GM20000 (cell line): ENCODE measurements at regions not wholly inside any gene's neighbourhood (a gene's known extent, or its start where the extent isn't known, plus 50 kb on each side); places are given as distances from the start of the nearest gene placed in this dataset.

Source experiments
- DNase-seq: peaks from one replicate; pipeline ENCODE4 v3.0.0; 2012; ENCODE audit warnings: low spot score
- CTCF ChIP-seq: IDR thresholded peaks from 2 replicates; pipeline ENCODE4 v1.5.1; 2012; ENCODE audit warnings: mild to moderate bottlenecking, control low read depth; ENCODE audit errors: extremely low read depth, missing control alignments

- no peak for DNase-seq
- no peak for TF ChIP-seq CTCF
Observed at GRCh38 chr2:198499539-198499938, 695.1 kb downstream of the PLCL1 start.

GRCh38 chr2:198498516-198498915 lies 694.1 kb downstream of the PLCL1 start:
- no peak for TF ChIP-seq CTCF
- DNase-seq, result no peak

- no peak for DNase-seq
- TF ChIP-seq CTCF, result no peak
Observed at GRCh38 chr2:198498048-198498447, 693.7 kb downstream of the PLCL1 start.

- no peak for DNase-seq
- TF ChIP-seq CTCF, result no peak
Observed at GRCh38 chr2:198494931-198495330, 690.5 kb downstream of the PLCL1 start.

- TF ChIP-seq CTCF, result no peak
- DNase-seq, result no peak
Observed at GRCh38 chr2:198490748-198491147, 686.4 kb downstream of the PLCL1 start.

GRCh38 chr2:198488964-198489363 lies 684.6 kb downstream of the PLCL1 start:
- TF ChIP-seq CTCF, result no peak
- no peak for DNase-seq

- DNase-seq, result no peak
- no peak for TF ChIP-seq CTCF
Observed at GRCh38 chr2:198483051-198483450, 678.7 kb downstream of the PLCL1 start.
